ENCODE measurements at regions not wholly inside any gene's neighbourhood (a gene's known extent, or its start where the extent isn't known, plus 50 kb on each side); places are given as distances from the start of the nearest gene placed in this dataset.
"Not testable (repeated sequence)": the region's sequence is repeated elsewhere in the genome, so short reads cannot be mapped to it uniquely, and the experiment has no call there.

DNA sequence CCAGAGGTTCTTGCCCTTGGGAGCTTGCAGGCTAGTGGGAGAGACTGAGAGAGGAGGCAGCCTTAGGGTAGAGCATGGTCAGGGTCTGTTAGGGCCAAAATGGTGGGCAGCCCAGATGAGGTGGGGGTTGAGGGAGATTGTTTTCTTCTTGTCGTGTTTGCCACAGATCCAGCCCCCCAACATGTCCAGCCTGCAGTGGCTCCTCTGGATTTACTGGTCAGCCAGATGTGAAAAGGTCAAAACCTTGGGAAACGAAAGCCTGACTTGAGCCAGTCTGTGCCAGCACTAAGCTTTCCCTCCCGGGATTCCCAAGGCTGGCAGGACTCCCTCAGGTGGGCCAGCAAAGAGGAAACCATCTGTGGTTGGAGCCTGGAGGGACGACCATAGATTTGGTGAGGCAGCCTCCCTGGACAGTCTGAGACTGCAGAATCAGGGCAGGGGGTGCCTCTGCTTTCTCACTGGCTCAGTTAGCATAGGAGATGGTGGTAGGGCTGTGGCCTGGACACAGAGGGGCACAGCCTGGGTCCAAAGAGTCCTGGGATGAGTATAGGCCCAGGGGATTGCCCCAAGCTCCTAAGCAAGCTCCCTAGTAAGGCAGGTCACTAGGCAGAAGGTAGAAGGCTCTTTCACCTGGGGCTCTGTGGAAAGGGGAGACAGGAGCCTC is 51.2 kb upstream of the PRR23C start:
- no peak for DNase-seq

- no peak for DNase-seq
These were observed 52.0 kb upstream of the PRR23C start for GRCh38 chr3:139096670-139097069.

DNA sequence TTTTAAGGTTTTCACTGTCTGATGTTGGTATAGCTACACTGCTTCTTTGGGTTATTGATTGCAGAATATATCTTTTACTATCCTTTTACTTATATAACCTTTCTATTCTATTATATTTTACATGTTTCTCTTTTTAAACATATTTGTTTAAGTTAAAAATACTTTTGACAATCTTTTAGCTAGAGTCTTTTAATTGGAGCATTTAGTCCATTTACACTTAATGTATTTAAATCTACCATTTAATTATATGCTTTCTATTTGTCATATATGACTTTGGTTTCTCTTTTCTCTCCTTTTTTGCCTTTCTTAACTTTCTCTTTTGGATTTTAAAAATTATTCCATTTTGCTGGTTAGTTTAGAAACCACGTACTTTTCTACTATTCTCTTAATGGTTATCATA is 53.7 kb upstream of the PRR23C start:
- no peak for DNase-seq

GRCh38 chr3:139099968-139100817 is 55.5 kb upstream of the PRR23C start:
- DNase-seq: no peak

GRCh38 chr3:139100821-139101220 is 56.1 kb upstream of the PRR23C start:
- no peak for DNase-seq

- no peak for DNase-seq
These were observed 56.7 kb upstream of the PRR23C start for GRCh38 chr3:139101396-139101795.

DNA sequence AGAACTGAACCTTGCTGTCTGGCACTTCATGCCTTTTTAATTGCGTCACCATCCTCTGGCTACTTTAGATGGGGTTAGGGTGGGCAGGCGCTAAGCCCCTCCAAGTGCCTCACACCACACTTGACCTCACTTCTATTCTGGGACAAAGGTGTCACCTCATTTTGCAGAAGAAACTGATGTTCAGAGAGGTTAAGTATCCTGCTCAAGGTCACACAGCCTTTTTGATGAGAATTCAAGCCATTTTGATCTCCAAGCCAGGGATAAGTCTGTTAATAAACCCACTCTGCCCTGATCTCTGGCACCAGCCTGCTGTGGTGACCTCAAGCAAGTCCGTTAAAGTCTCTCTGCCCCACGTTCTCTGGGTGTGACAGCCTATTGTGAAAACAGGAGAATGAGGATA is 58.8 kb upstream of the PRR23C start:
- DNase-seq: no peak

- no peak for DNase-seq
These were observed 59.4 kb upstream of the PRR23C start for GRCh38 chr3:139104062-139104461.

- DNase-seq: no peak
These were observed 60.5 kb upstream of the PRR23C start for GRCh38 chr3:139105154-139105702.

DNA sequence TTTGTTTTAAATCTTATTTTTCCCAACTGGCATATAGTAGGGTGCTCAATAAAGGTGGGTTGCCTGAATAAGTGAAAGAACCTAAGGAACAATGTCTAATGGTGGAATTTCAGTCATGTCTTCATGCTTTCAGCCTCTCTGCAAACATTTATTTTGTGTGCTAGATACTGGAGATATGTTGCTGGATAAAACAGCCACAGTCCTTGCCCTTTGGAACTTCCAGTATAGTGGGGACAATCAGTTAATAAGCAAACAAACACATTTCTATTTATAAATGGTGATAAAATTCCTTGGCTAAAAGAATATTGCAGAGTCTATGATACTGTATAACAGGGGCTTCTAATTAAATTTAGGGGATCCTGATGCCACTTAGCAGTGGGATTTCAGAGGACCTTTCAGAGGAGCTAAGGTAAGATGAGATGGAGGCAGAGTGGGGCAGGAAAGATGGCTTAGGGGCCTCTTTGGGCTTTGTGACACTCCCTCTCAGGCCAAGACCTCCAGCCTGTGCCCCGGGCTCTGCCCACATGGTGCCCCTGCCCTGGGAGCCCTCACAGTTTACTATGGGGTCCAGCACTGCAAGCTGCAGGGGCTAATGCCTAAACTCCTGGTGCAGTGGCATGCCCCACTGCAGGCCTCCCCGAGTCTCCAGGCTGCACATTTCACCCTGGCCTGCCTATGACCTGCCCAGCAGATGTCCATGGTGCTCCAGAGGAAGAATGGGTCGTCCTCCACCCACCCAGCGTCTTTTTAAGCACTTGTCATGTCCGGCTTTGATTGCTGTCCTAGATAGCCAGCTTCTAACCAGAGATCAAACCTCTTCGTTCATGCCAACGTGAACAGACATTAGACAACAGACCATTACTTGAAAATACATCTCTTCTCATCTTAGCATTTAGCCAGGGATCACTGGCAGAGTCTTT is 61.6 kb upstream of the PRR23C start:
- no peak for DNase-seq

GRCh38 chr3:139107424-139108252 is 62.9 kb upstream of the PRR23C start:
- no peak for DNase-seq

DNA sequence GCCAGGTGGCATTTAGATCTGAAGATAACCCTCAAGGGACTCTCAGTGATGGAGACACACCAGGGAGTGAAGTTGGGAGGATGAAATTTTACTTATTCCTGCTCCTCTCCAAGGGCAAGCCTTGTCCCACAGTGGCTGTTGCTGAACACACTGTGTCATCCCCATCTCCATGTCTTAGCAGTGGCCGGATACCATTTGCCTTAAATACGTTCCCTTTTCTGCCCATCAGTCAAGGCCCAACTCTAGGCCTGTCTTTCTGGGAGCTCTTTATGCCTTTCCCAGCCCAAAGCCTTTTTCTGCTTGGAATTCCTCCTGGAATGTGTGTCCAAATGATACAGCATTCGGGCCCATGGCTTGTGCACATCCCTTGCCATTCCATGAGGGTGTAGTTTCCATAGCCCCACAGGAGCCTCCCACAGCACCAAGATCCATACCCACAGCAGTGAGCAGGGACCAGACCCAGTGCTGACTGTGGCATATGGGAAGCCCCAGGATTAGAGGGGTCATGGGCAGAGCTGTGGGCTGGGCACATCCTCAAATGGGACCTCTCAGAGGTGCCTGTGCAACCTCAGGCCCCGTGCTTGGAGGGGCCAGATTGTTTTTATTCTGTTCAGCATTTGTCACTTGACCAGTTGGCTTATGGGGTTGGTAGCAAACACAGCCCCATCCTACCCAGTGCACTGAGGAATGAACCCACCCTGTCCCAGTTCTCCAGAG is 63.7 kb upstream of the PRR23C start:
- no peak for DNase-seq

DNA sequence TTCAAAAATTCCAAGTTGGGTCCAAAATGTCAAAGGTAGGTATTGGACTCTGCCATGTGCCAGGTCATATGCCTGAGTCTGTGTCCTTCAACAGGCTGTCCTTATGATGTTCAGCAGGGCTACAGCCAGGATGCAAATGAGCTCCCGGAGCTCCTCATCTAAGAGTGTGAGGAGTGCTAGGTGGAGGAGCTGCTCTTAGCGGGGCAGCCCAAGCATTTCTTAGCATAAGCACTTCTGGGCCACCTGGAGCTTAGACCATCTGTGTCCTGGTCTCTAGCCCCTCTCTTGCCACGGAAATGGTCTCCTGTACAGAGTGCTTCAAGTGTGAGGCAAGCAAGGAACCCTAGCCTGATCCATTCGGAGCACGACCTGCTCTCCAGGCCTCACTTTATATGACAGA is 64.6 kb upstream of the PRR23C start:
- DNase-seq: no peak

- no peak for DNase-seq
These were observed 65.6 kb upstream of the PRR23C start for GRCh38 chr3:139110072-139110830.

DNA sequence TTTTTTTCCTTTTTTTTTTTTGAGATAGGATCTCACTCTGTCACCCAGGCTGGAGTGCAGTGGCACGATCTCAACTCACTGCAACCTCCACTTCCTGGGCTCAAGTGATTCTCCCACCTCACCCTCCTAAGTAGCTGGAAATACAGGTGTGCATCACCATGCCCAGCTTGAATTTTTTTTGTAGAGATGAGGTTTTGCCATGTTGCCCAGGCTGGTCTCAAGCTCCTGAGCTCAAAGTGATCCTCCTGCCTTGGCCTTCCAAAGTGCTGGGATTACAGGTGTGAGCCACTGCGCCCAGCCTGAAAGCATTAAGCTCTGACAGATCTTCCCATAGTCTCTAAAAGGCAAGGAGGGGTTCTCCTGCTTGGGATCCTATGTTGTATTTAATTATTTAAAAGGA is 66.2 kb upstream of the PRR23C start:
- DNase-seq: not testable (repeated sequence)

DNA sequence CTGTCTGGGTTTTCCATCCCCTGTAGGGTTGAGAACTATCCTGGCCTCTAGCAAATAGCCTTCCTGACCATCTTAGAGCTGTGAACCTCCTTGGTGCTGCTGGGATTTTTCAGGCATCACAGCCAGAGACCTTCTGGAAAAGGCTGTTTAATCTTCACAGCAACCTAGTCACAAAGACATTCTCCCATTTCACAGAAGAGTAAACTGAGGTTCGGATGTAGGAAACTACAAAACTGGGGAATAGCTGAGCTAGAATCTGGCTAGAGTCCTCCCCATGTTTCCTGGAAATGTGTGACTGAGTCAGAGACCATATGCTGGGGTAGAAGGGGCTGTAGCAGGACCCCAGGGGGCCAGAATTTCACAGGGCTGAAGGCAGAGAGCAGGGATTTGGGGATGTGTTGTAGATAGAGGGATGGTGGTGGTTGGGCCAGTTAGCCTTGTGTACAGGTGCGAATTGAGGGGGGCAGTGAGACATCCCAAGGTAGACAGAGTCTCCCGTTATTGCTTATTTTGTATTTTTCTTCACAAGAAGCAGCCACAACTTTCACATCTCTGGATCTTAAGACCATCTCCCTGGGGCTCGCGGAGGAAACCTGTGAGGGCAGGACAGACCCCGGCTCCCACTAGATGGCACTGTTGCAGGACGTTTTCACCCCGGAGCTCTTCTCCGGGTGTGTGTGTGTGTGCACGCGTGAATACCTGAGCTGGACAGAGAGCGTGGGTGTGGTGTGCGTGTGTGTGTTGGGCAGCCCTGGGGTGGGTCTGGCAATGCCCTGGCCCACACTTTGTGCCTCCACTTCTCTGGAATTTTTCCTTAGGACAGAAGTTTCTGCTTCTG is 66.9 kb upstream of the PRR23C start:
- peak; percentile 46 for DNase-seq

DNA sequence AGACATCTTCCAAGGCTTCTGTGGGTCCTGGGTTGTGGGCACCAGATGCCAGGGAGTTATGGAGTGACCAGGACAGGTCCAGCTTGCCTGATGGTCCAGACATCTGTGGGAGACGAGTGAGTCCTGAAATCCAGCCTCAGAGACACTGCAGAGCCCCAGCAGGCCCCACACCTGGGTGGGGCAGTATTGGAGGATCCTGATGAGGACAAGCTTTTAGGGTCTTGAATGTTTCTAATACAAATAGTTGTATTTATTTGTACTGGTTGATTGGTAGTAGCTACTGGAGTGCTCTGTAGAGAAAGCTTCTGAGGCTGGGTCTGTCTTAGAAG is 67.5 kb upstream of the PRR23C start:
- no peak for DNase-seq

DNA sequence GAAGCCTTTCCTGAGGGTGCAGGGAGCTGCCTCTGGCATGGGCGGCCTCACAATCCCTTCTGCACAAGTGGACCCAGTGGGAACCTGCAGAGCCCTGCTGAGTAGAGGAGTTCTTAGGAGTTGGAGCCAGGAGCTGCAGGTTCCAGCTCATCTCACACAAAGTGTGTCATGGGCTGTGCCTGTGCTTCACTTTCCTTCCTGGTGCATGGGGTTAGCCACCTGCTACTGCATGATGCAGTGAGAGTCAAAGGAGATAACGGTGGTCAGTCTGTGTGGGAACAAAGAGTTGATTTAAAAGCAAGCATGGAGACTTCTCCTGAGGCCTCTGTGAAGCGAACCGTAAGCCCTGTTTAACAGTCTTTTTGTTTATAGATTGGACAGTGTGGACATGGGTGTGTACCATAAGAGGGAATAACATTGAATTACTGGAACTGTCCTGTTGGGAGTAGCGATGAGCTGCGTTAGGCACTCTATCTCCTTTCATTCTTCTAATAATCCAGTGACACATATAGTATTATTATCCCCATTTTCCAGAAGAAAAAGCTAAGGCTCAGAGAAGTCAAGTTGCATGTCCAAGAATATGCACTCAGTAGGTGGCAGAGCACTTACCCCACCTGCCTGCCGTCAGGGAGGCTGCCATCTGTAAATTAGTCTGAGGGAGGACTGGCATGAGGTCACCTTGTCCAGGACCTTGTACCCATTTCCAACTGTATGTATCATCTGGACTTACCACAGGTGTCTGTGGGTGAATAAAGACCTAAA is 68.7 kb upstream of the PRR23C start:
- no peak for DNase-seq

DNA sequence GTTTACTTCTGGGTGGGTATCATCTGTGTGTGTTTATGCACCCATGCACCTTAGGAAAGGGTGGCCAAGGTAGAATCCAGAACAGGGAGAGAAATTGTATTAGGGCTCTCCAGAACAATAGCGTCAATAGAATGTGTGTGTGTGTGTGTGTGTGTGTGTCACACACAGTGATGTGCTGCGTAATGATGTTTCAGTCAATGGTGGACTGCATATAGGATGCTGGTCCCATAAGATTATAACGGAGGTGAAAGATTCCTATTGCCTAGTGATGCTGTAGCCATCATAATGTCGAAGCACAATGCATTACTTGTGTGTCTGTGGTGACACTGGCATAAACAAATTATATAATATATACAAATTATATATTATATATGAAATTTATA is 69.3 kb upstream of the PRR23C start:
- DNase-seq: no peak

All from CD4-positive, alpha-beta T cell treated with Interleukin-4 for 4 hours (primary cell).